NCI-H2081 (cell line): ENCODE measurements at regions not wholly inside any gene's neighbourhood (a gene's known extent, or its start where the extent isn't known, plus 50 kb on each side); places are given as distances from the start of the nearest gene placed in this dataset.

ENCODE experiments used
- DNase-seq, 2 experiments: peaks; one replicate each; lab custom pipeline; 2025; lab: John Stamatoyannopoulos, UW

DNA sequence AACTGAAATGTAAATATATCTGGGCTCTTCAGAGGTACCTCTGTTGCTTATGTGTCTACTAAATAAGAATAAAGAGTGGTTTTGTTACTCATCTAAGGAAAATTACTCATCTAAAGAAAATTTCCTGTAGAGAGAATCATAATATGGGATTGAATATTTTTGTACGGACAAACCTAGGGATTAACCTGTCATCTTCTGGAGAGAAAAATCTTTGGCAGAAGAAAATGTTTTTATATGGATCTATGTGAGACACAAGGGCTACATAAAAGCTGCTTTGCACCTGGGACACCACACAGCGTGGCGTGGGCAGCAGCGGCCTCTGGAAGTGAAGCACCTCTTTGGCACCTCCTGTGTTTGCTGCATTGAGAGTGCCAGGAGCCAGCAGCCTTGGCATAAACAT is 242.9 kb upstream of the DACH1 start:
- DNase-seq = no peak

DNA sequence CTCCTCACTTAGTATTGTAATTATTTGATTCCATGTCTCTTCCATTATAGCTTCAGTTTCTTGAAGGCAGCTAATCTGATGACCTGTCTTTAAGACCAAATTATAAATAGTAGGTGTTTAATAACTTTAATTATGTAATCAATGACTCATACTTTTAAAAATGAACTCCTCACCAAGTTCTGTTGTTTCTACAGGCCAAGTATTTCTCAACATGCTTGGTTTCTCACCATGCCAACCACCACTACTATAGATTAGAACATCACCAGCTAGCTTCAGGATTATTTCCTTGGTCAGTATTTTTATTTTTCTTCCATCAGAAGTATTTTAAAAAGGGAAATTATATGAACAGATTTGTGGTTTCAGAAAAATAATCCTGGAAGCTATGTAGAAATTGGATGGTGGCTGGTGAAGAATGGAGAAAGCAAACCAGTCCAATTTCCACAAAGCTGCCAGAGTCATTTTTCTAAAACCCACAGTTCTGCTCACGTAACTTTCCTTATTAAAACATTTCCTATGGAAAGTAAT is 237.7 kb upstream of the DACH1 start:
- no peak for DNase-seq

DNA sequence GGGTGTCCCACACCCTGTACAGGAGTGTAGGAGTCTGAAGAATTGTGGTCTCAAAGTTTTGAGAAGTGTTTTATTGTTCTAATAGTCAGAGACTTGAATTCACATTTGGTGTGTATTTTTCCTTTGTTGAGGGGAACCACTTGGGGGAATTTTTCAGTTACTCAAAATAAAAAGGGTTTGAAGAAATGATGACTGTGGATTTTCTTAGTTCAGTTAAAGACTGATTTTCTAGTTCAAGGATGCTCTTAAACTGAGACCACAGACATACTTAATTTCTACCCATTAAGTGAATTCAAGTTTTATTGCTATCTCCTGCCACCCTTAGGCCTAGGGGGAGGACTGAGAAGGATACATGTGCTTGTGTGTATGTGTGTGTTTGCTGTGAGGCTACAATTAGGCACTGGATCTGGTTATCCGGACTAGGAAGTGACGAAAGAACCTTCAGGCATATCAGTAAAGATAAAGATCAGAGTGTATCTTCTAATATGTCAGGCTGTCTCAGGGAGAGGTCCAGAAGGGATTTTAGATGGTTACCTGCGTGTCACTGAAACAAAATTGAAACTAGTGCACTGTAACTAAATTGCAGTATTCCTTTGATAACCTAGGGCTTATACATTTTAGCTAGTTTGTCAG is 234.9 kb upstream of the DACH1 start:
- DNase-seq = no peak

DNA sequence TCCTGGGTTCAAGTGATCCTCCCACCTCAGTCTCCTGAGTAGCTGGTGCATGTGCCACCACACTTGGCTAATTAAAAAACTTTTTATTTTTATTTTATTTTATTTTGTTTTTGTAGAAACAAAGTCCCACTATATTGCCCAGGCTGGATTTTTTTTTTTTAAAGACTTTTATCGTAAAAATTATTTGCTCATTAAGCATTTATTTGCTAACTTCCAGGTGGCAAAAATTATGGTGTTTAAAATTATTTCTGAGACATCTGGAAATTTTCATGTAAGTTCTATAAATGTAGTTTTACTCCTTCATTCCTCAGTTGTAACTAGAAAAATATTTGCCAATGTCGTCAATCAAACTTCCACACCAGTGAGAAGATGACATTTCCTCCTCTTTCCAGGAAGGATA is 233.3 kb upstream of the DACH1 start:
- no peak for DNase-seq

DNA sequence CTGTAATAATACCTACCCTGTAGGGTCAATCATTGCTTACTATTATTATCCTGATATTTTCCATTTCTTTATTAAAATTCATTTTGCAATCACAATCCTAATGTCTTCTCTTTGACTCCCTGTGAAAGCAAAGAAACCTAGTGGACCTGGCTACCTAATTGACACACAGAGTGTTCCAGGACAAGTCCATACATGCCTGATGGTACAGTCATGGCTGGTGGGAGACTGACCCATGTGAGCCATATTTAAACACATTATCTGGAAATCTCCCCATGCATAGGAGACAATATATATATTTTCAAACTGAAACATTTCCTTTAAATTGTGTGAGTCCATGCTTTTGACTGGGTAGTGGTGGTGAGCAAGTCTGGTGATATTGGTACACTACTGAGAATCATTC is 230.6 kb upstream of the DACH1 start:
- DNase-seq = no peak

DNA sequence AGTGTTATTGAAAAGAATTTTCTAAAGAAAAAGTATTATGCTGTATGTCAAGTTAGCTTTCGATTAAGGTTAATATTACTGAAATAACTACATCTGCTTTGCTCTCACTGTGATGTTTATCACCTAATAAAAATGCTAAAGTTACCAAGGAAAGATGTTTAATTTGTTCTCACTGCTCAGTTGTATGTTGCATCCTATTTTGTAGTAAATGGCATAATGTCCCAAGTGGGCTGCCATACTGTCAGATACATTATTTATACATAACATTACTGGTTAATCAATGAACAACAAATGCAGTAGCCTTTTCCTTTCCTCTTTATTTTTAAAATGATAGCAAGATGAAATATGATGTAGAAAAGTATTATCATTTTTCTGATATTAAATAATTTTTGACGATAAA is 226.3 kb upstream of the DACH1 start:
- no peak for DNase-seq

DNA sequence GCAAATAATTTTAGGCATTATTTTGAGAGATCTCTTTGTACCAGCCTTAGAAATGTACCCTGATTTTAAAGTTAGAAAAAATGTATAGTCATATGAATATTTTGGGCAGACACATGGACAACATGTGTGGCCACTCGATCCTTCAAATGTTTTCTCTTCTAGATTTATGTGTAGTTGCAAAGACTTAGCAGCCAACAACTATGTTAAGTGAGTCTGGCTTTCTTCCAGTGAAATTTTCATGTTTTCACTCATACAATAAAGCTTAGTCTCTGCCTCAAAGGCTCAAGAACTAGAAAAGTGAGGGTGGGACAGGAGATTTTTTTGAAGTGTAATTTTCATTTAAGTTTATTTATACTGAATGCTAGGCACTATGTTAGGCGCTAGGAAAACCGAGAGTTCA is 207.7 kb upstream of the DACH1 start:
- DNase-seq = no peak

DNA sequence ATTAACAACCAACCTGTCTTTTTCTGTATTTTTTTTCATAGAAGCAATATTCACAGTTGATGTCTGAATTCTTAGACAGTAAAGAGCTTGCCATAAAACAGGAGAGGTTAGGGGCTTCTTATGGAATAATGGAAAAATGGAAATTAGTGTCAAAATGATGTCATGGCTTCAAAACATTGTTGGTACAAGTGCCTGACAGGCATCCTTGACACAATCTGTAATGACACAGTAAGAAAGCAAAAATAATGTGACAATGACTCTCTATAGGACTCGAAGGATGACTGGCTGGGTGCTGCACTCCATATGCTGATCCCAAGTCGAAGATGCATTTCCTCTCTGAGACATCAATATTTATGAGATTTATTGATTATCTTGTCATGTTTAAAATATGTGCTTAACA is 205.3 kb upstream of the DACH1 start:
- DNase-seq = no peak

DNA sequence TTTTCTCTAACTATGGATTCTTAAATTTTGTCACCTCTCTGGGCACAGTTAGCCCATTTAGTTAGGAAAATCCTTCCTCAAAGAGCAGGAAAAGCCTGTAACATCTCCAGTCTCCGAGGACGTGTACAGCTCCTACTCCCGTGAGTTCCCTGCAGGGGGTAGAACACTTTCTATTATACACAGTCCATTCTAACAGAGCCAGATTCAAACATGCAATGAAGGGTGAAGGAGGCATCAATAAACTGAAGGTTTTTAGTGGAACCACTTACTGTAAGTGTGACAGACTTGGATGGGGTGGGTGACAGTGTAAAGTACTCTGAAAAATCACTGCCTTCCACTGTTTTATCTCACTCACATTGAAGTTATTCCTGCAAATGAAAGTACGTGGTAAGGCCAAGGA is 204.7 kb upstream of the DACH1 start:
- DNase-seq = no peak

DNA sequence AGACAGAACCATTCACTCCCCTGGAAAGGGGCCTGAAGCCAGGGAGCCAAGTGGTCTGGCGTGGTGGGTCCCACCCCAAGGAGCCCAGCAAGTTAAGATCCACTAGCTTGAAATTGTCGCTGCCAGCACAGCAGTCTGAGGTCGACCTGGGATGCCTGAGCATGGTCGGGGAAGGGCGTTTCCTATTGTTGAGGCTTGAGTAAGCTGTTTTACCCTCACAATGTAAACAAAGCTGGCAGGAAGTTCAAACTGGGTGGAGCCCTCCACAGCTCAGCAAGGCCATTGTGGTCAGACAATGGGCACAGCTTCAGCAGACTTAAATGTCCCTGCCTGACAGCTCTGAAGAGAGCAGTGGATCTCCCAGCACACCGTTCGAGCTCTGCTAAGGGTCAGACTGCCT is 195.6 kb upstream of the DACH1 start:
- peak; percentile 20 to 22 for DNase-seq

DNA sequence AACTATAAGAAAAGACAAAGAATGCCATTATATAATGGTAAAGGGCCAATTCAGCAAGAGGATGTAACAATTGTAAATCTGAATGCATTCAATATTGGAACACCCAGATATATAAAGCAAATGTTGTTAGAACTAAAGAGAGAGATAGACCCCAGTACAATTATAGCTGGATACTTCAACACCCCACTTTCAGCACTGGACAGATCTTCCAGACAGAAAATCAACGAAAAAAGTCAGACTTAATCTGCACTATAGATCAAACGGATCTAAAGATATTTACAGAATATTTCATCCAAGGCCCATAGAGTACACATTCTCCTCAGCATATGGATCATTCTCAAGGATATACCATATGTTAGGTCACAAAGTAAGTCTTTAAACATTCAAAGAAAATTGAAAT is 194.6 kb upstream of the DACH1 start:
- DNase-seq = no peak

DNA sequence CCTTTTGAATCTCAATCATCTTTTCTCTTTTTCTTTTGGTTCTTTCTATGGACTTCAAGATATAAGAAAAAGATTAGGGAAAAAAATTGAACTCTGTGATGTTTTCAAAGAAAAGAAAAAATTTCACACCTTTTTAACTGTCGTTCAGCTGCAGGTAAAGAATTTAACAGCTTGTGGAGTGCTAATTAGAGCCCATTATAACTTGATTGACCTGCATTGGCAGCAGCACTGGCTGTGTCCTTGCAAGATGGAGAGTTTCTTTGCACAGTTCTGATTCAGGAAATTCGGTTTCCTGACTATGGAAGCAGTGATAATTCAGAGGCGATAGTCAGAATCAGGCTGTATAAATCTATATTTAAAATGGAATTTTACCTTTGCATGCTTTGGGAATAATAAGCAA is 183.2 kb upstream of the DACH1 start:
- DNase-seq = no peak

DNA sequence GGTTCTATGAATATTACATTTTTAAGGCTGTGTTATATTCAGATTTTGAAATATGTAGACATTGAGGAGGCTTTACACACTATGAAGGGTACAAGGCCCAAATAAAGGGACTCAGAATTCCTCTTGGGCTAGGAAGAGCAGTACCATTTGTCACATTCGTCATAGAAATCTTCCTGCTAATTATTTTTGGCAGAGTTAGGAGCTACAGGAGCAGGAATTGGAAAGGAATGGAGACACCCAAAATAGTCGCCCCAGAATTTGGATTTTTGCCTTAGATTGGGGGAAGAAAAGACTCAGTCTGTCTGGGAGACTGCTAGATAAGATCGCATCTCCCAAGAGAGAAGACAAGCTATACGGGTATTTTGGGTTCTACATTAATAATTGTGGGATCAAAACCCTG is 176.4 kb upstream of the DACH1 start:
- no peak for DNase-seq

DNA sequence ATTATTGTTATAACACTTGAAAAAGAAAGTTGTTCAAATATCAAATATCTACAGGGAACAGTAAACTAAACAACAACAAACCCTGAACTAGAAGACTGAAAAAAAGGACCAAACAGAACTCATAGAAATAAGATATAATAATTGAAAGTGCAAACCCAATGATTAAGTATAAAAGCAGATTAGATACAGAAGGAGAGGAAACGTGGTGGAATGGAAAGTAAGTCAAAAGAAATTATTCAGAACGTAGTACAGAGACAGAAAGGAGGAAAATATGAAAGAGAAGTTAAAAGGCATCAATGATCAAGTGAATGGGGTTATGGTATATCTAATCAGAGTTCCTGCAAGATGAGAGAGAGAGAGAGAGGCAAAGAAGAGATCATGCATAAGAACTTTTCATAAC is 174.2 kb upstream of the DACH1 start:
- DNase-seq = no peak

DNA sequence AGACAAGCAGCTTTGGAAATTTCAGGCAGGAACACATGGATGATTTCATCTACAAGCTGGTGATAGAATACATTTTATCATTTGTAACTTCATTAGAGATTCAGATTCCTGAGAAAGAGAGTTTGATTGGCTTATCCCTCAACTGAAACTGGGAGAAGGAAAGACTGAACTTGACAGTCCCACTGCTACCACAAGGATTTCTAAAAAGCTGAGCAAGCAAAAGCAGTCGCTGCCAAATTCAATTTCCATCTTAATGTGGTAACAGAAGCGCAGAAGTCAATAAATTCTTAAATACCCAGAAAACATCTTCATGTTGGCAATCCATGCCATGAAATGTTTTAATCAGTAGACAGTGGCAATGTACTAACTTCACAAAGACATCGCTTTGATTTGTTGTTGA is 172.1 kb upstream of the DACH1 start:
- DNase-seq = no peak

DNA sequence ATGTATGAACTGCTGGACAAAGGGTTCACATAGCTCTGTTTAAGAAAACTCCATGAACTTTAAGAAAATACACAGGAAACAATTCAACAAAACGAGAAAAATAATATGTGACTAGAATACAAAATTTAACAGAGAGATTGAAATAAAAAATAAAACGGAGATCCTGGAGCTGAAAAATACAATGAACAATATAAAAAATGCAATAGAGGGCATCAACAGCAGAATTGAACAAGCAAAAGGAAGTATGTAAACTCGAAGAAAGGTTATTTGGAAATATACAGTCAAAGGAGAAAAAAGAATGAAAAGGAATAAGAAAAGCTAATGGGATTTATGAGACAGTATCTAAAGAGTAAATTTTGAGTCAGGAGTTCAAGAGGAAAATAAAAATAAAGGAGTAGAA is 163.0 kb upstream of the DACH1 start:
- DNase-seq = no peak

DNA sequence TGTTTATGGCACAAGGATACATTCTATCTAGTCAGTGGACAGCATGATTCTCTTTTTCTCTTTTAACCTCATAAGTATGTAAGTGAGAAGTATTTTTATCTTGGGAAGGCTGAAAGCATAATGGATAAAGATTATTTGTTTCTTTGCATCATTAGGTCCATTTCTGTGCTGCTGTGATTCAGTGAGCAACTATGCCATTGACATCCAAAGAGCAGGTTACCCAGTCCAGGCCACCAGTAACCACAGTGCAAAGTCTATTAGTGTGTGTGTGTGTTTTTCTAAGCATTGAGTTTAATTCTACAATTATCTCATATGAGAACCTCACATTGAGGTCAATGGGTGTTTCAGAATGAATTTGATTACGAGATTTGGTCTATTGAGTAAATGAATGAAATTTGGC is 158.8 kb upstream of the DACH1 start:
- no peak for DNase-seq

DNA sequence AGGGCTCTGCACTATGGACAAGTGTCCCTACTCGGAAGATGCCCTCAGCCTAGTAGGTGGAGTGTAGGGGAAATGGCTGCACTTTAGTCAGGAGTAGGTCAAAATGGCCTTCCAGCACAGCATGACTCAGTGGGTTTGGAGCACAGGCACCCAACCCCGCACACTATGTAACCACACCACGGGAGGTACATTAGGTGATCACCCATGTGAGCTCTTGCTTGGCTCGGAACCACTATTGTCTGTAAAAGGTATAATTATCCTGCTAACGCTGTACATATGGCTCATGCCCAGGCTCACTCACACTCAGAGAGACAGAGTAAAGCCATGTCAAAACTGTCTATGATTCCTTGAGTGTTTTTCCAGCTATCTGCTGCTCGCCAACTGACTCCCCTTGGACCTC is 156.9 kb upstream of the DACH1 start:
- peak in 1 of 2 experiments; percentile 59 for DNase-seq

DNA sequence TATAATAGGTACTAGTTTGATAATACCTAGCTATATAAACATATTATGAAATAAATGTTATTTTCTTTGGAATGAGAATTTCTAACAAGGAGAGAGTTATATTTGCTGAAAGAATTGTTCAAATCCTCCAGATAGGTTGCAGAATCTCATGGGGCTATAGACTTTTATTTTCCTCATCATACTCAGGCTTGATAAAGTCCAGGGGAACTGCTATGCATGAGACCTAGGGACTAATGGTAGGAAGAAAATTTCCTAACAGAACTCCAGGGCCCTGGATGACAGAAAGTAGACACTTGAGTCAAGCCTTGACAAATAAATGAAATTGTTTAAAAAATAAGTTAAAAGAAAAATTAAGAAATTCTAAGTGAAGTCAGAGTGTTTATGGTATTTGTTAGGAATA is 138.5 kb upstream of the DACH1 start:
- DNase-seq = no peak

DNA sequence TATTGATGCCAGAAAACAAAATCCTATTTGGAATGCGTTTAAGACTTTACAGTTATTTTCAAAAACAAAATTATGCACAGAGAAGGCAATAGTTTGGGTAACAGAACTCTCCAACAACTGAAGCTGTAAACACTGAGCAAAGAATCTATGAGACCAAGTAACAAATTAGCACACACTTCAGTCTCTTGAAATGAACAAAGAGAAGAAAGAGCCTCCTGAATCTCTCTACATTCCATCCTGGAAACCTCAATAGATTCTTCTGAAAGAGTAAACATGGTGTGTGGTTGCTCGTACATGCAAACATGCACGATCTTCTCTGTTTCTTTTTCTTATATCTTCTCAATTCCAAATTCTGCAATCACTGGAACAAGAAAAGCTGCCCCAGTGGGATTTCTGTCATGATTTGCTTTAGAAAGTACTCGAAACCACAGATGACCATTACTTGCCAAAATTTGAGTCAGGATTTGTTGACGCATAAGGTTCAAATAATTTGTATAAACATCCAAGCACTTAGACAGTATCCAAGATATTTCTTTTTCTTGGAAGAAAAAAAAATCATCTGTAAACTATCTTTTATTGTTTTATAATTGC is 137.9 kb upstream of the DACH1 start:
- DNase-seq = no peak

DNA sequence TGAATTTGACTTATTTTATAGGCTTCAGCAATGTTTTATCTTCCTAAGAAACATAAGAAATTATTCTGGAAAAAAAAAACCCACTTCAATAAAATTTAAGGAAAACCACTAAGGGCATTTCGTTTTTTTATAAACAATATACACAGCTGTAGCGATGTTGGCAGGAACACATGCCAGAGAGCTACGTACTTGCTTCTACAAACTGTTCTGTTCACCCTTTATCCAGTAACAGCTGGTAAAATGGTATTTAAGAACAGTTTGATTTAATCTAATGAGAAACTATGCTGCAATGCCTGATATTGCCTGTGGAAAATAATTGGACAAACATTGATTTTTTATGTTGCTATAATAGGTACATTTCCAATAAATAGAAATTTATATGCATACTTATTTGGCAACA is 137.2 kb upstream of the DACH1 start:
- DNase-seq = no peak

DNA sequence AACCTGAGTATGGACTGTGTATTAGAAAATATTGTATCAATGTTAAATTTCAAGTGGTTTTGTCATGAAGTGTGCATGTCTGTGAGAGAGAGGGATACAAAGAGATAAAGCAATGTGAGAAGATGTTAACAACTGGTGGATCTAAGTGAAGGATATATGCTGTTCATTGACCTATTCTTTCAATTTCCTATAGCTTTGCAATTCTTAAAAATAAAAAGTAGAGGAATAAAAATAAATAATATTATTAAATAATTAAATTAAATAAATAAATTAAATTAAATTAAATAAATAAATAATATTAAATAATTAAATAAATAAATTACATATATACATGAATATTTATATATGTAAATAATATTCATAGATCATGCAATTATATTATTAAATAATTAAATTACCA is 131.2 kb upstream of the DACH1 start:
- no peak for DNase-seq

DNA sequence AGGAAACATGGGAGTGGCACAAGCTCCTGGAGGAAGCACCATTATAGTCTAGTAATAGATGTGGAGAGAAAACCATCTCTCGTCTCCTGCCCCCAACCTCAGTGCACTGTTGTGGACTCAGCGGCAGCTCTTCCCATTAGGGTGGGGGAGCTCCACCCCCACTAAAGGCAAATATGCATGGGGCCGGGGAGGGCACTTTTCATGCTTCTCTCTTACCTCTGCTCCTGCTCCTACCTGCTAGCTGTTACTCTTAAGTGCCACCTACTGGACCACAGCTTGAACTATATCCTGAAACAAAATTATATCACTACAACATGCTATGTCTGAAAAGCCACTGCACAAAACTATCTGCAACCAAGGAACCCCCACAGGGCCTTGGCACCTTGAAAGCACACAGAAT is 112.6 kb upstream of the DACH1 start:
- DNase-seq = peak; percentile 14 to 26

DNA sequence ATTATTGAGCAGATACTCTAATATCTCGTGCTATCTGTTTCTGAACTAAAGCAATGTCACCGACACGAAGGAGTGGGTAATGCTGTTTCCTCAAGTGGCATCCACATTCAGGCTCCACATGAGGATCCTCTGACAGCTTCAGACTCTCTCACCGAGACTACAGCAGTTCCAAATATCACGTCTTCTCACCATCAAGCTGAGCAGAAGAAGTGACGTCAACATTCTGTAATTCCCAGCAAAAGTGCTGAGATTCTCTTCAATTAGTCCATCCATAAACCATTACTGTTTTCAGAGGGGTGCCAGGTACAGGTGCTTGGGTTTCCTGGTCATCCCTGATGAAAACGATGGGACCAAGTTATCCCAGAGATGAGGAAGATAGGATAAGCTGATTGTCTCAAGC is 110.0 kb upstream of the DACH1 start:
- DNase-seq = no peak
